ENCODE measurements at regions not wholly inside any gene's neighbourhood (a gene's known extent, or its start where the extent isn't known, plus 50 kb on each side); places are given as distances from the start of the nearest gene placed in this dataset.

- FAIRE-seq = no peak
- peaks cover 3 to 22% of the 10 kb centered on the region in 2 experiments for H3K27me3 ChIP-seq (ENCODE audit: control insufficient read depth in 2 of 2, insufficient read depth in 2 of 2, low read length in 2 of 2)
These were observed 64.6 kb upstream of the CRHR1 start for GRCh38 chr17:45719335-45720071.

More at GRCh38 chr17:45719335-45720071, 64.6 kb upstream of the CRHR1 start:
- TF ChIP-seq, protein P1, sequence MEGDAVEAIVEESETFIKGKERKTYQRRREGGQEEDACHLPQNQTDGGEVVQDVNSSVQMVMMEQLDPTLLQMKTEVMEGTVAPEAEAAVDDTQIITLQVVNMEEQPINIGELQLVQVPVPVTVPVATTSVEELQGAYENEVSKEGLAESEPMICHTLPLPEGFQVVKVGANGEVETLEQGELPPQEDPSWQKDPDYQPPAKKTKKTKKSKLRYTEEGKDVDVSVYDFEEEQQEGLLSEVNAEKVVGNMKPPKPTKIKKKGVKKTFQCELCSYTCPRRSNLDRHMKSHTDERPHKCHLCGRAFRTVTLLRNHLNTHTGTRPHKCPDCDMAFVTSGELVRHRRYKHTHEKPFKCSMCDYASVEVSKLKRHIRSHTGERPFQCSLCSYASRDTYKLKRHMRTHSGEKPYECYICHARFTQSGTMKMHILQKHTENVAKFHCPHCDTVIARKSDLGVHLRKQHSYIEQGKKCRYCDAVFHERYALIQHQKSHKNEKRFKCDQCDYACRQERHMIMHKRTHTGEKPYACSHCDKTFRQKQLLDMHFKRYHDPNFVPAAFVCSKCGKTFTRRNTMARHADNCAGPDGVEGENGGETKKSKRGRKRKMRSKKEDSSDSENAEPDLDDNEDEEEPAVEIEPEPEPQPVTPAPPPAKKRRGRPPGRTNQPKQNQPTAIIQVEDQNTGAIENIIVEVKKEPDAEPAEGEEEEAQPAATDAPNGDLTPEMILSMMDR (IDR thresholded peaks at IDR 0.05; ENCODE audit: extremely low read depth in 1 of 2, insufficient read depth in 1 of 2, low read depth in 1 of 2, low read length in 2 of 2) = peak; percentile 7 to 8
- no peak for TF ChIP-seq MYC (IDR thresholded peaks at IDR 0.05; ENCODE audit: low read depth, low read length)
- TF ChIP-seq MAX (IDR thresholded peaks at IDR 0.05; ENCODE audit: insufficient read depth, insufficient read length) = no peak
- TF ChIP-seq GATA2 (IDR thresholded peaks at IDR 0.05; ENCODE audit: insufficient read depth, insufficient read length, low read depth, low read length) = no peak
- TF ChIP-seq EZH2 (IDR thresholded peaks at IDR 0.05; ENCODE audit: borderline replicate concordance, low read depth, low read length, severe bottlenecking) = no peak
- no peak for TF ChIP-seq FOS (IDR thresholded peaks at IDR 0.05; ENCODE audit: borderline replicate concordance, insufficient read depth, low read length)
- no peak for TF ChIP-seq POLR2A (IDR thresholded peaks at IDR 0.05; ENCODE audit: low read depth, low read length)
- TF ChIP-seq POLR2AphosphoS5 (IDR thresholded peaks at IDR 0.05; ENCODE audit: insufficient read depth, low read depth, low read length) = no peak
- TF ChIP-seq JUN (IDR thresholded peaks at IDR 0.05; ENCODE audit: borderline replicate concordance, insufficient read depth, insufficient read length, low read depth) = no peak
- no peak overlapping the region for H3K4me3 ChIP-seq (replicated peaks in 1 of 3; ENCODE audit: insufficient read depth in 1 of 3, low read depth in 1 of 3, low read length in 3 of 3)
- no peak overlapping the region for H3K4me2 ChIP-seq (ENCODE audit: insufficient read depth, low read length)
- POLR2A ChIA-PET = no interaction called here
- CTCF ChIA-PET = interaction anchor here (0.8 to 1.3 kb wide), 7 partner anchors 8 to 112 kb away, joined by 3 to 4 read pairs (median 3); no protein-coding TSS in a partner anchor
- H3K4me1 ChIP-seq (ENCODE audit: control insufficient read depth, extremely low read depth, insufficient read depth, low read length) = no peaks in the 10 kb centered on the region
- H2AFZ ChIP-seq (ENCODE audit: low read depth, low read length) = no peak overlapping the region
- H3K36me3 ChIP-seq (ENCODE audit: control insufficient read depth in 2 of 2, extremely low read depth in 1 of 2, insufficient read depth in 2 of 2, low read length in 2 of 2) = no peaks in the 10 kb centered on the region
- dilution Hi-C loops (cut with MboI; ENCODE audit: extremely low pct_ligation_motif_present, low sequenced_read_pairs) = no loop called here
- H3K9ac ChIP-seq (replicated peaks; ENCODE audit: extremely low read depth, insufficient read depth, low read length) = no peak overlapping the region
- BruUV-seq (replicated peaks) = no TSS peak
- no peaks in the 10 kb centered on the region for H4K20me1 ChIP-seq (replicated peaks; ENCODE audit: control insufficient read depth, extremely low read depth, insufficient read depth, low read length)
- intact Hi-C loops (cut with micrococcal nuclease) = no loop called here
- no peak overlapping the region for H3K27ac ChIP-seq (ENCODE audit: insufficient read depth, low read depth, low read length)
- H3K9me1 ChIP-seq (replicated peaks; ENCODE audit: control insufficient read depth, extremely low read depth, insufficient read depth, low read length) = no peaks in the 10 kb centered on the region
- no peaks in the 10 kb centered on the region for H3K79me2 ChIP-seq (ENCODE audit: control insufficient read depth, insufficient read depth, low read length)
- DNase-seq (ENCODE audit: low read depth, low spot score) = no peak
- H3K9me3 ChIP-seq (replicated peaks; ENCODE audit: control insufficient read depth, insufficient read depth, low read length) = no peaks in the 10 kb centered on the region
